Upper lobe of left lung (tissue), 6 donors: ENCODE measurements at regions not wholly inside any gene's neighbourhood (a gene's known extent, or its start where the extent isn't known, plus 50 kb on each side); places are given as distances from the start of the nearest gene placed in this dataset.

ENCODE experiments used
- ATAC-seq, 2 donors: fragments of 200-7000 bp; cut with Tn5 transposase; one replicate each; pipeline ENCODE4 v1.9.1; 2022; ENCODE audit warnings: mild to moderate bottlenecking in 2 of 2, moderate library complexity in 2 of 2; ENCODE audit not compliant: low FRiP score in 2 of 2
- DNase-seq, 2 donors: peaks; one replicate each; pipeline ENCODE4 v3.0.0-alpha.2; 2019 to 2020
- H3K27ac ChIP-seq, 4 donors: fragments of 200-600 bp; sonication (generic); one replicate each; pipeline ENCODE4 v1.5.1; 2016 to 2019
- H3K27me3 ChIP-seq, 4 donors: fragments of 200-600 bp; sonication (generic); one replicate each; pipeline ENCODE4 v1.5.1; 2017 to 2019
- H3K36me3 ChIP-seq, 4 donors: fragments of 200-600 bp; sonication (generic); one replicate each; pipeline ENCODE4 v1.5.1; 2016 to 2019
- H3K4me1 ChIP-seq, 4 donors: fragments of 200-600 bp; sonication (generic); one replicate each; pipeline ENCODE4 v1.5.1; 2018 to 2019
- H3K4me3 ChIP-seq, 4 donors: fragments of 200-600 bp; sonication (generic); one replicate each; pipeline ENCODE4 v1.5.1; 2017 to 2019; ENCODE audit warnings: mild to moderate bottlenecking in 2 of 4, moderate library complexity in 1 of 4
- H3K9me3 ChIP-seq, 4 donors: fragments of 200-600 bp; sonication (generic); one replicate each; pipeline ENCODE4 v1.5.1; 2018 to 2019
- CTCF ChIP-seq, 6 experiments: fragments of 450-650 bp in 4 of 6; fragments of 200-600 bp in 2 of 6; sonication (generic) in 2 of 6; IDR thresholded peaks; one replicate each; pipeline ENCODE4 v1.5.1; 2016 to 2019; ENCODE audit warnings: antibody characterized with exemption in 6 of 6
- EP300 ChIP-seq, 4 donors: sonication (generic); formaldehyde crosslinking; IDR thresholded peaks; one replicate each; pipeline ENCODE4 v1.5.1; 2017; ENCODE audit warnings: antibody characterized with exemption in 4 of 4, control low read depth in 2 of 4
- POLR2A ChIP-seq, 4 donors: fragments of 450-650 bp; IDR thresholded peaks; one replicate each; pipeline ENCODE4 v1.5.1; 2016 to 2017; ENCODE audit warnings: antibody characterized with exemption in 4 of 4, mild to moderate bottlenecking in 2 of 4
- POLR2AphosphoS5 ChIP-seq, 2 donors: sonication (generic); formaldehyde crosslinking; IDR thresholded peaks; one replicate each; pipeline ENCODE4 v1.5.1; 2017; ENCODE audit warnings: antibody characterized with exemption in 2 of 2
- WGBS, 2 donors: methylation state at CpG; one replicate each; pipeline ENCODE4 v1.1.5; 2017 to 2018; 5-methylcytosine and 5-hydroxymethylcytosine counted together
- donor health status: DM: no; HTN: no; CAD: no; lungs with moderate emphysema.
- donor health status: DM: no; HTN: yes; CAD: no; lungs with severe emphysema.

GRCh38 chr6:40328386-40328985 is 258.7 kb downstream of the LRFN2 start:
- DNase-seq (peak; percentile 46 to 73), ATAC-seq (peak in 1 of 2 donors; percentile 60)
- H3K4me1 ChIP-seq: no peaks in the 10 kb centered on the region
- WGBS, 2 donors: 39 to 41% methylated on average over 9 to 12 of the region's 12 CpGs
- TF ChIP-seq POLR2A (IDR thresholded peaks at IDR 0.05): no peak
- no peak for TF ChIP-seq POLR2AphosphoS5 (IDR thresholded peaks at IDR 0.05)
- peak; percentile 39 to 82 (median 58) for TF ChIP-seq CTCF (IDR thresholded peaks at IDR 0.05)
- no peak overlapping the region for H3K4me3 ChIP-seq
- H3K27ac ChIP-seq: no peak overlapping the region
- no peaks in the 10 kb centered on the region for H3K9me3 ChIP-seq
- H3K36me3 ChIP-seq: no peaks in the 10 kb centered on the region
- H3K27me3 ChIP-seq: no peaks in the 10 kb centered on the region

GRCh38 chr6:40326714-40327421 is 260.3 kb downstream of the LRFN2 start:
- DNase-seq (no peak), ATAC-seq (no peak)
- Histone ChIP-seq H3K4me3 (no peak overlapping the region), H3K36me3 (no peaks in the 10 kb centered on the region), H3K4me1 (no peaks in the 10 kb centered on the region), H3K9me3 (no peaks in the 10 kb centered on the region), H3K27ac (no peak overlapping the region), H3K27me3 (no peaks in the 10 kb centered on the region)
- 59 to 62% methylated on average over 3 of the region's 3 CpGs for WGBS, 2 donors
- no peak for TF ChIP-seq POLR2AphosphoS5 (IDR thresholded peaks at IDR 0.05)
- no peak for TF ChIP-seq POLR2A (IDR thresholded peaks at IDR 0.05)
- no peak for TF ChIP-seq CTCF (IDR thresholded peaks at IDR 0.05)
- no peak for TF ChIP-seq EP300 (IDR thresholded peaks at IDR 0.05)

GRCh38 chr6:40325791-40326190 is 261.4 kb downstream of the LRFN2 start:
- Histone ChIP-seq H3K27me3 (no peaks in the 10 kb centered on the region), H3K9me3 (no peaks in the 10 kb centered on the region), H3K4me1 (no peaks in the 10 kb centered on the region), H3K36me3 (no peaks in the 10 kb centered on the region), H3K27ac (no peak overlapping the region), H3K4me3 (no peak overlapping the region)
- ATAC-seq: no peak
- TF ChIP-seq POLR2A (IDR thresholded peaks at IDR 0.05): no peak
- TF ChIP-seq EP300 (IDR thresholded peaks at IDR 0.05): no peak
- no peak for TF ChIP-seq POLR2AphosphoS5 (IDR thresholded peaks at IDR 0.05)
- TF ChIP-seq CTCF (IDR thresholded peaks at IDR 0.05): no peak
- no peak for DNase-seq
- WGBS, 2 donors: 53 to 69% methylated on average over 3 of the region's 3 CpGs

GRCh38 chr6:40325041-40325440 is 262.1 kb downstream of the LRFN2 start:
- Histone ChIP-seq H3K36me3 (no peaks in the 10 kb centered on the region), H3K27ac (no peak overlapping the region), H3K4me3 (no peak overlapping the region), H3K9me3 (no peaks in the 10 kb centered on the region), H3K4me1 (no peaks in the 10 kb centered on the region), H3K27me3 (no peaks in the 10 kb centered on the region)
- ATAC-seq: no peak
- WGBS, 2 donors: 55 to 69% methylated on average over 2 of the region's 2 CpGs
- no peak for TF ChIP-seq EP300 (IDR thresholded peaks at IDR 0.05)
- TF ChIP-seq POLR2A (IDR thresholded peaks at IDR 0.05): no peak
- TF ChIP-seq POLR2AphosphoS5 (IDR thresholded peaks at IDR 0.05): no peak
- no peak for TF ChIP-seq CTCF (IDR thresholded peaks at IDR 0.05)
- DNase-seq: no peak
